ENCODE measurements at regions not wholly inside any gene's neighbourhood (a gene's known extent, or its start where the extent isn't known, plus 50 kb on each side); places are given as distances from the start of the nearest gene placed in this dataset.
"Not testable (repeated sequence)": the region's sequence is repeated elsewhere in the genome, so short reads cannot be mapped to it uniquely, and the experiment has no call there.

DNA sequence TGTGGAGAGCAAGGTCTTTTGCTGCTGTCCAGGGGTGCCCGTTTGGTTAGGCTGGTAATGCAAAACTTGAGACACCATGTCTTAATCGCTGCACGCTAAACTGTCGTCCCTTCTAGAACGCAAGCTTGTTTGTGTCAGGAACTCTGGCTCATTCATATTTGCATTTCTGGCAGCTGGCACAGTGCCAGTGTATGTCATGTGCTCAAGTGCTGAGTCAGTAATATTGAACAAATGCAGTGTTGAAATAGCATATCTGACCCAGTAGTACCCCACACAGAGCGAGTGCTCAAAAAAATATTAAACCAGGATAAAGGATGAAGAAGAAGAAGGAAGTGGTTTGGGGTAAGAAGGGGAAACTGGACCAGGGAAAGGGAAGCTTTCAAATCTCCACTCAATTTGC lies 173.4 kb downstream of the ZNF37A start:
- not testable (repeated sequence) for TF ChIP-seq EZH2phosphoT487 (IDR thresholded peaks at IDR 0.05; ENCODE audit: borderline replicate concordance)
- TF ChIP-seq, protein P1, sequence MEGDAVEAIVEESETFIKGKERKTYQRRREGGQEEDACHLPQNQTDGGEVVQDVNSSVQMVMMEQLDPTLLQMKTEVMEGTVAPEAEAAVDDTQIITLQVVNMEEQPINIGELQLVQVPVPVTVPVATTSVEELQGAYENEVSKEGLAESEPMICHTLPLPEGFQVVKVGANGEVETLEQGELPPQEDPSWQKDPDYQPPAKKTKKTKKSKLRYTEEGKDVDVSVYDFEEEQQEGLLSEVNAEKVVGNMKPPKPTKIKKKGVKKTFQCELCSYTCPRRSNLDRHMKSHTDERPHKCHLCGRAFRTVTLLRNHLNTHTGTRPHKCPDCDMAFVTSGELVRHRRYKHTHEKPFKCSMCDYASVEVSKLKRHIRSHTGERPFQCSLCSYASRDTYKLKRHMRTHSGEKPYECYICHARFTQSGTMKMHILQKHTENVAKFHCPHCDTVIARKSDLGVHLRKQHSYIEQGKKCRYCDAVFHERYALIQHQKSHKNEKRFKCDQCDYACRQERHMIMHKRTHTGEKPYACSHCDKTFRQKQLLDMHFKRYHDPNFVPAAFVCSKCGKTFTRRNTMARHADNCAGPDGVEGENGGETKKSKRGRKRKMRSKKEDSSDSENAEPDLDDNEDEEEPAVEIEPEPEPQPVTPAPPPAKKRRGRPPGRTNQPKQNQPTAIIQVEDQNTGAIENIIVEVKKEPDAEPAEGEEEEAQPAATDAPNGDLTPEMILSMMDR (conservative IDR thresholded peaks at IDR 0.05; ENCODE audit: low read length) = not testable (repeated sequence)

Measured in Loucy (cell line).